Activated T-cell treated with anti-CD3 and anti-CD28 coated beads, Interleukin-2, amount 50 U/mL, for 24 hours (primary cell): ENCODE measurements at regions not wholly inside any gene's neighbourhood (a gene's known extent, or its start where the extent isn't known, plus 50 kb on each side); places are given as distances from the start of the nearest gene placed in this dataset.

ENCODE experiments used
- DNase-seq: peaks from one replicate; pipeline ENCODE4 v3.0.0-alpha.2; 2020
- H3K27ac Mint-ChIP-seq: 2 replicates; pipeline ENCODE4 v1.8.0; 2020; ENCODE audit warnings: mild to moderate bottlenecking, mixed read lengths
- H3K27me3 Mint-ChIP-seq: 2 replicates; pipeline ENCODE4 v1.8.0; 2020; ENCODE audit warnings: mixed read lengths
- H3K36me3 Mint-ChIP-seq: 2 replicates; pipeline ENCODE4 v1.8.0; 2020; ENCODE audit warnings: low read depth, mixed read lengths
- H3K4me1 Mint-ChIP-seq: 2 replicates; pipeline ENCODE4 v1.8.0; 2020; ENCODE audit warnings: low read depth, mixed read lengths
- H3K4me3 Mint-ChIP-seq: 2 replicates; pipeline ENCODE4 v1.8.0; 2020; ENCODE audit warnings: mild to moderate bottlenecking, moderate library complexity, mixed read lengths
- H3K9me3 Mint-ChIP-seq: 2 replicates; pipeline ENCODE4 v1.8.0; 2020; ENCODE audit warnings: mixed read lengths

DNA sequence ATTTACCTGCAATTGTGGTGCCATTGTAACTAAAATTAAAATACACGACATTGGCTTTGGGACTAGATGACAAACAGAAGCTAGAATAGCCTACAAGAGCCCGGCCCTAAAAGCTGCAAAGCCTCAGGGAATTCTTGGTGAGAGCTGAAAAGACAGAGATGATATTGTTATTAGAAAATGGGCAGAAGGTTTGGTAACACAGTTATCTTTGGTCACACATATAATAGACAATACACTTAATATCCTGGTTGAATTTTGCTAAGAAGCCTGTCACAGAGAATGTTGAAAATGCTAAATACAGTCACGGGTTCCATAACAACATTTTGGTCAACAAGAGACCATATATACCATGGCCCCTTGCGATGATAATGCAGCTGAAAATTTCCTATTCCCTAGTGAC is 157.3 kb upstream of the CDH19 start:
- no peaks in the 10 kb centered on the region for H3K27me3 Mint-ChIP-seq
- no peaks in the 10 kb centered on the region for H3K36me3 Mint-ChIP-seq
- peaks cover 5% of the 10 kb centered on the region for H3K9me3 Mint-ChIP-seq
- no peak overlapping the region for H3K4me3 Mint-ChIP-seq
- no peak overlapping the region for H3K27ac Mint-ChIP-seq
- no peaks in the 10 kb centered on the region for H3K4me1 Mint-ChIP-seq
- no peak for DNase-seq

- Mint-ChIP-seq H3K4me3 (no peak overlapping the region), H3K36me3 (no peaks in the 10 kb centered on the region), H3K4me1 (no peaks in the 10 kb centered on the region), H3K27me3 (no peaks in the 10 kb centered on the region), H3K27ac (no peak overlapping the region), H3K9me3 (peaks cover 5% of the 10 kb centered on the region)
- no peak for DNase-seq
Measured at GRCh38 chr18:66760559-66760958, 156.7 kb upstream of the CDH19 start.

GRCh38 chr18:66759050-66759828 is 155.3 kb upstream of the CDH19 start:
- H3K4me3 Mint-ChIP-seq: no peak overlapping the region
- peaks cover 5% of the 10 kb centered on the region for H3K9me3 Mint-ChIP-seq
- no peaks in the 10 kb centered on the region for H3K36me3 Mint-ChIP-seq

DNA sequence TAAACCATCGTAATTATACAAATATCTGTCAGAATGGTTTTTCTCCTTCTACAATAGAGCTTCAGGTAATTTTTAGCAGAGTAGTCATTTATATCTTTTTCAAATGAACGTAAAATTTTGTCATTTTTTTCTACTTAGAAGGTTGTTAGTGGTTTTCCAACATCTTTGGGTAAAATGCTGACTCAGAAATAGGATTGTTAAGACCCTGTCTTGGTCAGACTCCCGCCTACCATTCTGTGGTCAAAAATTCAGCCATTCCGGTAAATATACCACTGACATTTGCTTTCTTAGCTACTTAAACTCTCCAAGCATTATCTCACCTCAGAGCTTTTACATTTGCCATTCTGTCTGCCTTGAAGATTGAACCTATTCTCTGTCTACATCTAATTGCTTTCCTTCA is 154.1 kb upstream of the CDH19 start:
- Mint-ChIP-seq H3K4me3 (no peak overlapping the region), H3K36me3 (no peaks in the 10 kb centered on the region), H3K9me3 (peaks cover 5% of the 10 kb centered on the region), H3K4me1 (no peaks in the 10 kb centered on the region), H3K27ac (no peak overlapping the region), H3K27me3 (no peaks in the 10 kb centered on the region)
- DNase-seq: no peak

More at GRCh38 chr18:66759050-66759828, 155.3 kb upstream of the CDH19 start:
- no peaks in the 10 kb centered on the region for H3K4me1 Mint-ChIP-seq
- H3K27me3 Mint-ChIP-seq: no peaks in the 10 kb centered on the region
- no peak overlapping the region for H3K27ac Mint-ChIP-seq
- DNase-seq: no peak

- Mint-ChIP-seq H3K27me3 (no peaks in the 10 kb centered on the region), H3K9me3 (peaks cover 2% of the 10 kb centered on the region), H3K27ac (no peak overlapping the region), H3K4me1 (no peaks in the 10 kb centered on the region), H3K4me3 (no peak overlapping the region), H3K36me3 (no peaks in the 10 kb centered on the region)
- no peak for DNase-seq
Measured at GRCh38 chr18:66754335-66754734, 150.4 kb upstream of the CDH19 start.

DNA sequence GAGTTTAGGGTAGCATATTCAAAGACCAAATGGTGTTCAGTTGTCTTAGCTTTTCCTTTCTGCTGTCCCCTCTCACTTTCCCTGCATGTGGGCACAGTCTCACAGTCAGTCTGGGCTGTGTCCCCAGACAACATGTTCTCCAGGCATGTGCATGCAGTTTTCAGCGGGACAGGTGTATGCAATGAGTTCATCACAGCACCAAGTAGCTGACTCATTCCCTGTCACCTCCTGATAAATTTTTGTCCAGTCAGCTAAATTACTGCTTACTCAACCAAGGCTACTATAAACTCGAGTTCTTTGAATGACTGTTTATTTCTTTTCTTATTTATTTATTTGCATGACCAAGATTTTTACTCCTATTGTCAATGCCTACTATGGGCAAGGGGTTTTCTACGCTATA is 148.8 kb upstream of the CDH19 start:
- H3K27me3 Mint-ChIP-seq: no peaks in the 10 kb centered on the region
- H3K27ac Mint-ChIP-seq: no peak overlapping the region
- H3K4me3 Mint-ChIP-seq: no peak overlapping the region
- H3K36me3 Mint-ChIP-seq: no peaks in the 10 kb centered on the region
- H3K4me1 Mint-ChIP-seq: no peaks in the 10 kb centered on the region
- no peak for DNase-seq
- no peaks in the 10 kb centered on the region for H3K9me3 Mint-ChIP-seq

GRCh38 chr18:66749481-66750035 is 145.7 kb upstream of the CDH19 start:
- Mint-ChIP-seq H3K36me3 (no peaks in the 10 kb centered on the region), H3K4me3 (no peak overlapping the region), H3K4me1 (no peaks in the 10 kb centered on the region), H3K27ac (no peak overlapping the region), H3K27me3 (no peaks in the 10 kb centered on the region), H3K9me3 (no peaks in the 10 kb centered on the region)
- no peak for DNase-seq

DNA sequence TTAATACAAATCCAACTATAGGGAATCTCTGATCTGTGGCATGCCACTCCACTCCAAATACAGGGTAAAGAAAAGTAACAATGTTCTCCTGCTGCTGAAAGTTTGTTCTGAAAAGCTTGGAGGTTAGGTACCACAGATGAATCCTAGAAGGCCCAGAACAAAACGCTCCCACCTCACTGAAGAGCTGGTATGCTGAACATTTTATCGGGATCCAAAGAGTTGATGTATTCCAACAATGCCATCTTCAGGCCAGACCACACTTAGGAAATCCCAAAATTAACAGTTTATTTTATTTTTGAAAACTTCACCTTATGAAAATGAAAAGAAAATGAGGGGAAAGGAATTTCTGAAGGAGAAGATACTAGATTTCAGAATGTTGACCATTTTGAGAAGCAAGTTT is 145.1 kb upstream of the CDH19 start:
- Mint-ChIP-seq H3K36me3 (no peaks in the 10 kb centered on the region), H3K4me3 (no peak overlapping the region), H3K9me3 (peaks cover 1% of the 10 kb centered on the region), H3K27me3 (no peaks in the 10 kb centered on the region), H3K4me1 (no peaks in the 10 kb centered on the region), H3K27ac (no peak overlapping the region)
- no peak for DNase-seq

DNA sequence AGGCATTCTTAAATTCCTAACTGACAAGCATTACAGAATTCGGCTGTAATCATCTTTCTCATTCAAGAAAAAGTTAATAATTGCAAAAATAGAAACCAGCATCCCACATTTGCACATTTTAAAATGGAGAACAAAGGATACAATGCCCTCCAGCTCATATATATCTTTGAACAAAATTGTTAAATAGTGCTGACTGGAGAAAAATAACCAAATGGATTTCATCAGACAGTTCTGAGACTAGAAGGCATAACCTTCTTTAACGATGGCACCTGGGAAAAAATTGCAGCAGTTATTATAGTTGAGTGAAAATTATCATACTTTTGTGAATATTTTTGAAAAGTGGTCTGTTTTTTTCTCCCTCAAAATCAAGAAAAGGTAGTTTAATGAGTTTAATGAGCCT is 138.9 kb upstream of the CDH19 start:
- Mint-ChIP-seq H3K27ac (no peak overlapping the region), H3K4me3 (no peak overlapping the region), H3K27me3 (no peaks in the 10 kb centered on the region), H3K36me3 (no peaks in the 10 kb centered on the region), H3K9me3 (peaks cover 14% of the 10 kb centered on the region), H3K4me1 (no peaks in the 10 kb centered on the region)
- no peak for DNase-seq

- Mint-ChIP-seq H3K4me1 (no peaks in the 10 kb centered on the region), H3K36me3 (no peaks in the 10 kb centered on the region), H3K27ac (no peak overlapping the region), H3K27me3 (no peaks in the 10 kb centered on the region), H3K9me3 (peaks cover 2% of the 10 kb centered on the region), H3K4me3 (no peak overlapping the region)
- DNase-seq: no peak
Measured at GRCh38 chr18:66735933-66736332, 132.0 kb upstream of the CDH19 start.

DNA sequence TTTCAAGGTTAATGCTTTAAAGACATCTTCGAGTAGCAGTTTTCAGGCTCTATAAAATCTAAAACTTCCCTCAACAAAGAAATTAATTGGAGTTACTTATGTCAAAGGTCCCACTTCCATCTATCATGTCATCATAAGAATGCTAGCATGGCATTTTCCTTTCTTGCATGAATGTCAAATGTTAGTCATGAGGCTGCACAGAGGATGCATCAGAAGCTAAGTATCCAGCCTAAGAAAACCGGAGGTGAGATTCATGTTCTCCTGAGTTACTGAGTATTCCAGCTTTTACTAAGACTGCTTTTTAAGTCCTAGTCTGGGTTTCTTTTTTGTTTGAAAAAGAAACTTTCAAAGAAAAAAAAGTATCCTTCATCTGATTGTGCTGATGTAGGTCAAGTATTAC is 130.6 kb upstream of the CDH19 start:
- DNase-seq: no peak
- Mint-ChIP-seq H3K27ac (no peak overlapping the region), H3K4me3 (no peak overlapping the region), H3K36me3 (no peaks in the 10 kb centered on the region), H3K9me3 (no peaks in the 10 kb centered on the region), H3K27me3 (no peaks in the 10 kb centered on the region), H3K4me1 (no peaks in the 10 kb centered on the region)

- no peaks in the 10 kb centered on the region for H3K27me3 Mint-ChIP-seq
- H3K36me3 Mint-ChIP-seq: no peaks in the 10 kb centered on the region
- no peak overlapping the region for H3K27ac Mint-ChIP-seq
- no peaks in the 10 kb centered on the region for H3K9me3 Mint-ChIP-seq
- no peaks in the 10 kb centered on the region for H3K4me1 Mint-ChIP-seq
- no peak for DNase-seq
- no peak overlapping the region for H3K4me3 Mint-ChIP-seq
Measured at GRCh38 chr18:66731890-66732289, 128.0 kb upstream of the CDH19 start.

GRCh38 chr18:66729442-66730239 is 125.8 kb upstream of the CDH19 start:
- DNase-seq: no peak
- no peaks in the 10 kb centered on the region for H3K36me3 Mint-ChIP-seq
- H3K27me3 Mint-ChIP-seq: no peaks in the 10 kb centered on the region
- H3K4me3 Mint-ChIP-seq: no peak overlapping the region
- H3K27ac Mint-ChIP-seq: no peak overlapping the region
- H3K9me3 Mint-ChIP-seq: no peaks in the 10 kb centered on the region
- no peaks in the 10 kb centered on the region for H3K4me1 Mint-ChIP-seq

GRCh38 chr18:66728951-66729350 is 125.1 kb upstream of the CDH19 start:
- no peak overlapping the region for H3K4me3 Mint-ChIP-seq
- H3K9me3 Mint-ChIP-seq: peaks cover 3% of the 10 kb centered on the region
- no peak for DNase-seq
- H3K27me3 Mint-ChIP-seq: no peaks in the 10 kb centered on the region
- no peak overlapping the region for H3K27ac Mint-ChIP-seq
- H3K36me3 Mint-ChIP-seq: no peaks in the 10 kb centered on the region
- H3K4me1 Mint-ChIP-seq: no peaks in the 10 kb centered on the region

DNA sequence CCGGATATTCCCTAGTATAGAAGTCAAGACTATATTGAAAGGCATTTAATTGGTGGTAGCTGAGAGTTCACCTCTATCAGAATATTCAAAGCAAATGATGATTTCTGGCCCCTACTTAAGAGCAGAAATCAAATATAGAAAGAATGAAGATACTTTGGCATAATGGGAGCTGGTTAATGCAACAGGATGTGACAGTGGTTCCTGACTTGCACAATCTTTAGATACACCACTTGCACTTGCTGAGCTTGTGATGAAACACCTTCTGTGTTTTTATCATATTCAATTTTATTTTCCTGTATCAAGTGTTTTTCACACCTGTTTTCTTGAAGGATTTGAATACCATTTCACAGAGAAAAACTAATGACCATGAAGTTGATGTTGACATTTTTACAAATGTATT is 124.1 kb upstream of the CDH19 start:
- no peaks in the 10 kb centered on the region for H3K4me1 Mint-ChIP-seq
- H3K9me3 Mint-ChIP-seq: peaks cover 3% of the 10 kb centered on the region
- H3K27me3 Mint-ChIP-seq: no peaks in the 10 kb centered on the region
- H3K27ac Mint-ChIP-seq: no peak overlapping the region
- H3K36me3 Mint-ChIP-seq: no peaks in the 10 kb centered on the region
- no peak overlapping the region for H3K4me3 Mint-ChIP-seq
- DNase-seq: no peak
